CD14-positive monocyte (primary cell): ENCODE measurements at regions not wholly inside any gene's neighbourhood (a gene's known extent, or its start where the extent isn't known, plus 50 kb on each side); places are given as distances from the start of the nearest gene placed in this dataset.
"Not testable (repeated sequence)": the region's sequence is repeated elsewhere in the genome, so short reads cannot be mapped to it uniquely, and the experiment has no call there.

Experiments
- DNase-seq, 3 donors: peaks; one replicate each; pipeline ENCODE4 v3.0.0-alpha.2; 2011 to 2022
- H2AFZ ChIP-seq: 2 replicates; pipeline ENCODE4 v1.6.0; 2012; ENCODE audit warnings: mild to moderate bottlenecking, low read depth, low read length, inconsistent platforms; ENCODE audit not compliant: insufficient read depth, poor library complexity, severe bottlenecking
- H3K27ac ChIP-seq, 2 donors: 1 replicate in 1 of 2; 2 replicates in 1 of 2; pipeline ENCODE4 v1.5.1; 2012 to 2013; ENCODE audit warnings: low read length in 2 of 2, control low read depth in 1 of 2, inconsistent platforms in 1 of 2, low read depth in 1 of 2, mild to moderate bottlenecking in 1 of 2
- H3K27me3 ChIP-seq, 2 donors: one replicate each; pipeline versions ENCODE4 v1.6.0 to v1.6.1; 2011 to 2013; ENCODE audit warnings: low read length in 2 of 2; ENCODE audit not compliant: control insufficient read depth in 2 of 2, insufficient read depth in 2 of 2
- H3K36me3 ChIP-seq, 2 donors: replicated peaks in 1 of 2; 1 replicate in 1 of 2; 2 replicates in 1 of 2; pipeline versions ENCODE4 v1.5.1 to v1.6.1; 2012 to 2013; ENCODE audit warnings: low read length in 2 of 2, control low read depth in 1 of 2, inconsistent platforms in 1 of 2, mild to moderate bottlenecking in 1 of 2; ENCODE audit not compliant: insufficient read depth in 2 of 2, control insufficient read depth in 1 of 2
- H3K4me1 ChIP-seq, 2 donors: 1 replicate in 1 of 2; 2 replicates in 1 of 2; pipeline versions ENCODE4 v1.5.1 to v1.6.1; 2012 to 2013; ENCODE audit warnings: low read length in 2 of 2, control low read depth in 1 of 2, inconsistent platforms in 1 of 2, mild to moderate bottlenecking in 1 of 2, moderate library complexity in 1 of 2; ENCODE audit not compliant: insufficient read depth in 2 of 2, control insufficient read depth in 1 of 2
- H3K4me2 ChIP-seq: replicated peaks from 2 replicates; pipeline ENCODE3; 2012; ENCODE audit warnings: low read length, moderate library complexity, mild to moderate bottlenecking; ENCODE audit not compliant: poor library complexity, severe bottlenecking; ENCODE audit errors: extremely low read depth
- H3K4me3 ChIP-seq, 3 experiments: fragments of 200-600 bp in 1 of 3; sonication (generic) in 1 of 3; replicated peaks in 1 of 3; 1 replicate in 2 of 3; 2 replicates in 1 of 3; pipeline ENCODE4 v1.5.1; 2011 to 2013; ENCODE audit warnings: low read length in 3 of 3, mild to moderate bottlenecking in 3 of 3, control low read depth in 2 of 3, low read depth in 2 of 3, inconsistent platforms in 1 of 3, moderate library complexity in 1 of 3
- H3K79me2 ChIP-seq: 2 replicates; pipeline ENCODE4 v1.6.0; 2012; ENCODE audit warnings: mild to moderate bottlenecking, control low read depth, inconsistent platforms, low read length, moderate library complexity; ENCODE audit not compliant: insufficient read depth
- H3K9ac ChIP-seq: 2 replicates; pipeline ENCODE4 v1.6.0; 2017; ENCODE audit warnings: low read length, mild to moderate bottlenecking; ENCODE audit not compliant: insufficient read depth, poor library complexity, severe bottlenecking
- H3K9me3 ChIP-seq, 2 donors: replicated peaks in 1 of 2; 1 replicate in 1 of 2; 2 replicates in 1 of 2; pipeline versions ENCODE4 v1.5.1 to v1.6.1; 2012 to 2013; ENCODE audit warnings: low read length in 2 of 2, control low read depth in 1 of 2; ENCODE audit not compliant: control insufficient read depth in 1 of 2, insufficient read depth in 1 of 2
- H4K20me1 ChIP-seq: 2 replicates; pipeline ENCODE4 v1.6.0; 2012; ENCODE audit warnings: mild to moderate bottlenecking, low read length, control low read depth, moderate library complexity; ENCODE audit not compliant: insufficient read depth
- H3K27ac Mint-ChIP-seq, 7 donors: one replicate each; pipeline ENCODE4 v1.8.0; 2020; ENCODE audit warnings: mild to moderate bottlenecking in 7 of 7, mixed read lengths in 7 of 7, moderate library complexity in 6 of 7, inconsistent platforms in 2 of 7
- H3K27me3 Mint-ChIP-seq, 3 donors: one replicate each; pipeline ENCODE4 v1.8.0; 2021 to 2022; ENCODE audit warnings: low read depth in 3 of 3, mild to moderate bottlenecking in 3 of 3, mixed read lengths in 3 of 3, moderate library complexity in 3 of 3, inconsistent platforms in 1 of 3
- H3K36me3 Mint-ChIP-seq, 2 donors: one replicate each; pipeline ENCODE4 v1.8.0; 2020; ENCODE audit warnings: mixed read lengths in 2 of 2, inconsistent platforms in 1 of 2, mild to moderate bottlenecking in 1 of 2
- H3K4me1 Mint-ChIP-seq: one replicate; pipeline ENCODE4 v1.8.0; 2020; ENCODE audit warnings: mild to moderate bottlenecking, mixed read lengths
- H3K4me3 Mint-ChIP-seq, 2 donors: one replicate each; pipeline ENCODE4 v1.8.0; 2020; ENCODE audit warnings: mild to moderate bottlenecking in 2 of 2, mixed read lengths in 2 of 2, moderate library complexity in 1 of 2
- H3K9me3 Mint-ChIP-seq, 7 donors: one replicate each; pipeline ENCODE4 v1.8.0; 2020 to 2022; ENCODE audit warnings: mixed read lengths in 7 of 7, mild to moderate bottlenecking in 6 of 7, moderate library complexity in 6 of 7, inconsistent platforms in 2 of 7
- WGBS: methylation state at CpG from one replicate; pipeline ENCODE4 v1.1.5; 2013; ENCODE audit warnings: missing lambda C conversion rate; ENCODE audit not compliant: insufficient coverage; 5-methylcytosine and 5-hydroxymethylcytosine counted together
- intact Hi-C, 2 donors: fragments of 100-400 bp; cut with micrococcal nuclease; formaldehyde crosslinking; loops; one replicate each; pipeline versions ENCODE4 v1.15.0 to v1.15.1; 2023

GRCh38 chr7:35152059-35152458 lies 101.8 kb downstream of the TBX20 start:
- intact Hi-C loops, H2AFZ ChIP-seq, H3K36me3 ChIP-seq, H3K4me1 Mint-ChIP-seq, H3K9ac ChIP-seq, H3K27me3 ChIP-seq, H3K27ac ChIP-seq, H3K27me3 Mint-ChIP-seq, H3K36me3 Mint-ChIP-seq, H4K20me1 ChIP-seq, H3K4me3 ChIP-seq, DNase-seq, H3K4me2 ChIP-seq, H3K4me3 Mint-ChIP-seq, H3K9me3 ChIP-seq, H3K4me1 ChIP-seq, H3K79me2 ChIP-seq, H3K27ac Mint-ChIP-seq: not testable (repeated sequence)
- H3K9me3 Mint-ChIP-seq: peaks cover 4 to 24% (median 17%) of the 10 kb centered on the region in 7 donors
- WGBS: 94% methylated on average over 4 of the region's 8 CpGs

- H3K4me3 Mint-ChIP-seq, H3K27me3 ChIP-seq, intact Hi-C loops, H3K27me3 Mint-ChIP-seq, H3K4me1 Mint-ChIP-seq, DNase-seq, H3K36me3 Mint-ChIP-seq, H3K79me2 ChIP-seq, H3K27ac ChIP-seq, H3K4me2 ChIP-seq, H4K20me1 ChIP-seq, H3K4me3 ChIP-seq, H3K27ac Mint-ChIP-seq, H2AFZ ChIP-seq, H3K36me3 ChIP-seq, H3K9ac ChIP-seq, H3K9me3 ChIP-seq, H3K4me1 ChIP-seq: not testable (repeated sequence)
- peaks cover 2 to 18% (median 13%) of the 10 kb centered on the region in 7 donors for H3K9me3 Mint-ChIP-seq
- 100% methylated on average over 2 of the region's 4 CpGs for WGBS
These were observed 105.9 kb downstream of the TBX20 start for GRCh38 chr7:35148030-35148429.

- H3K4me1 ChIP-seq, H3K4me3 Mint-ChIP-seq, H3K27ac Mint-ChIP-seq, H4K20me1 ChIP-seq, DNase-seq, H2AFZ ChIP-seq, H3K4me1 Mint-ChIP-seq, intact Hi-C loops, H3K9me3 Mint-ChIP-seq, H3K9me3 ChIP-seq, H3K9ac ChIP-seq, H3K36me3 ChIP-seq, H3K27me3 Mint-ChIP-seq, H3K27me3 ChIP-seq, H3K4me3 ChIP-seq, H3K36me3 Mint-ChIP-seq, H3K27ac ChIP-seq, H3K79me2 ChIP-seq, H3K4me2 ChIP-seq: not testable (repeated sequence)
- no CpG with 5 or more reads among the region's 2 CpGs for WGBS
These were observed 104.8 kb upstream of the DPY19L1 start for GRCh38 chr7:35142125-35142524.

- H3K9me3 ChIP-seq, intact Hi-C loops, H3K27ac ChIP-seq, H3K4me2 ChIP-seq, H3K27me3 ChIP-seq, H3K36me3 ChIP-seq, H3K9me3 Mint-ChIP-seq, H4K20me1 ChIP-seq, H2AFZ ChIP-seq, H3K27ac Mint-ChIP-seq, DNase-seq, H3K4me3 Mint-ChIP-seq, H3K36me3 Mint-ChIP-seq, H3K27me3 Mint-ChIP-seq, H3K4me1 ChIP-seq, H3K79me2 ChIP-seq, H3K4me1 Mint-ChIP-seq, H3K4me3 ChIP-seq, H3K9ac ChIP-seq: not testable (repeated sequence)
- no CpG with 5 or more reads among the region's 1 CpG for WGBS
These were observed 102.0 kb upstream of the DPY19L1 start for GRCh38 chr7:35139281-35139680.
